Small intestine (tissue), 7 donors: ENCODE measurements at regions not wholly inside any gene's neighbourhood (a gene's known extent, or its start where the extent isn't known, plus 50 kb on each side); places are given as distances from the start of the nearest gene placed in this dataset.

Source experiments
- DNase-seq, 2 donors: peaks; one replicate each; pipeline versions ENCODE4 v3.0.0 to v3.0.0-alpha.2; 2013
- FAIRE-seq: peaks from 2 replicates; lab custom pipeline; 2012; peaks lifted over from hg19 to GRCh38; lab: Jason Lieb, UNC
- H3K27ac ChIP-seq, 3 donors: one replicate each; pipeline ENCODE4 v1.5.1; 2013; ENCODE audit warnings: low read length in 2 of 3, mild to moderate bottlenecking in 2 of 3, control low read depth in 1 of 3, inconsistent platforms in 1 of 3, low read depth in 1 of 3, moderate library complexity in 1 of 3
- H3K27me3 ChIP-seq, 3 donors: one replicate each; pipeline ENCODE4 v1.6.1; 2013; ENCODE audit warnings: low read length in 3 of 3, inconsistent platforms in 1 of 3; ENCODE audit not compliant: control insufficient read depth in 3 of 3, insufficient read depth in 3 of 3
- H3K36me3 ChIP-seq, 3 donors: one replicate each; pipeline ENCODE4 v1.6.1; 2013; ENCODE audit warnings: low read length in 3 of 3, inconsistent platforms in 1 of 3, low read depth in 1 of 3, mild to moderate bottlenecking in 1 of 3, moderate library complexity in 1 of 3; ENCODE audit not compliant: control insufficient read depth in 3 of 3, insufficient read depth in 2 of 3
- H3K4me1 ChIP-seq, 3 donors: one replicate each; pipeline ENCODE4 v1.6.1; 2013; ENCODE audit warnings: low read length in 2 of 3, inconsistent platforms in 1 of 3, low read depth in 1 of 3, mild to moderate bottlenecking in 1 of 3, moderate library complexity in 1 of 3; ENCODE audit not compliant: control insufficient read depth in 3 of 3, insufficient read depth in 2 of 3
- H3K4me3 ChIP-seq, 3 donors: one replicate each; pipeline ENCODE4 v1.5.1; 2013; ENCODE audit warnings: low read length in 3 of 3, control low read depth in 1 of 3, inconsistent platforms in 1 of 3, low read depth in 1 of 3, mild to moderate bottlenecking in 1 of 3, moderate library complexity in 1 of 3
- H3K9me3 ChIP-seq, 2 donors: one replicate each; pipeline ENCODE4 v1.6.1; 2013; ENCODE audit warnings: low read depth in 1 of 2, low read length in 1 of 2; ENCODE audit not compliant: control insufficient read depth in 2 of 2, insufficient read depth in 1 of 2
- WGBS, 3 donors: extraction: QIAGEN DNeasy Blood & Tissue Kit; methylation state at CpG; one replicate each; pipeline ENCODE4 v1.1.7; 2013; 5-methylcytosine and 5-hydroxymethylcytosine counted together
- donor health status: healthy with polysubstance abuse.
- donor health status: control.
- donor health status: control.
- donor health status: Bipolar disorder and iron deficiency.
- donor health status: healthy.

DNA sequence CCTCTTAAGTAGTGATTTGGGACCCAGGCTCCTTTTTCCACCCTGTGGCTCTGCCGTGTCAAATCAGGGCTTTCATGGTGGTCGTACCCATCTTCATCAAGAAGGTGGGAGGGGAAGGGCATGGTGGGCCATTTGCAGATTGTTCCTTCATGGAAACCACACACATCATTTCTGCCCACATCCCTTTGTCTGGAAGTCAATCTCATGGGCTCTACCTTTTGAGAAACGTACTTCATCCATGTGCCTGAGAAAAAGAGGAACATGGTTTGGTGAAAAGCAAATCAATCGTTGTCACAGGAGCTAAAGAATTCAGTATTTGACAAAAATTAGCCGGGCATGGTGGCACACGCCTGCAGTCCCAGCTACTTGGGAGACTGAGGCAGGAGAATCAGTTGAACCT lies 233.4 kb downstream of the FOXO1 start:
- 78 to 88% (median 81%) methylated on average over 6 of the region's 6 CpGs for WGBS, 3 donors
- no peak for FAIRE-seq
- peaks cover 0 to 5% (median 2%) of the 10 kb centered on the region in 3 donors for H3K4me1 ChIP-seq

DNA sequence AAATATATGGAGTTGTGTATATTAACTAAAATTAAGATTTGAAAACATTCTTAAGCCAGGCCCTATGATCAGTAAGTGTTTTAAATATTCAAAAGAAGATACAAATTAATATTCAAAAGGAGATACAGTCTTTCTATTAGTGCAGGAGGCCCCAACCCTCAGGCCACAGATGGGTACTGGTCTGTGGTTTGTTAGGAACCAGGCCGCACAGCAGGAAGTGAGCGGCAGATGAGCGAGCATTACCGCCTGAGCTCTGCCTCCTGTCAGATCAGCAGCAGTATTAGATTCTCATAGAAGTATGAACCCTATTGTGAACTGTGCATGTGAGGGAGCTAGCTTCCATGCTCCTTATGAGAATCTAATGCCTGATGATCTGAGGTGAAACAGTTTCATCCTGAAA lies 232.9 kb downstream of the FOXO1 start:
- no peaks in the 10 kb centered on the region for H3K36me3 ChIP-seq
- H3K4me1 ChIP-seq, result peaks cover 0 to 5% (median 2%) of the 10 kb centered on the region in 3 donors
- 74 to 87% (median 77%) methylated on average over 4 of the region's 4 CpGs for WGBS, 3 donors
- DNase-seq (peak in 1 of 2 donors; percentile 42), FAIRE-seq (no peak)
- no peak overlapping the region for H3K4me3 ChIP-seq
- no peaks in the 10 kb centered on the region for H3K9me3 ChIP-seq
- H3K27ac ChIP-seq, result no peak overlapping the region
- no peaks in the 10 kb centered on the region for H3K27me3 ChIP-seq

More for the DNA sequence above, 233.4 kb downstream of the FOXO1 start:
- H3K9me3 ChIP-seq, result no peaks in the 10 kb centered on the region
- H3K36me3 ChIP-seq, result no peaks in the 10 kb centered on the region
- H3K27me3 ChIP-seq, result no peaks in the 10 kb centered on the region
- no peak overlapping the region for H3K4me3 ChIP-seq
- no peak for DNase-seq
- H3K27ac ChIP-seq, result no peak overlapping the region

DNA sequence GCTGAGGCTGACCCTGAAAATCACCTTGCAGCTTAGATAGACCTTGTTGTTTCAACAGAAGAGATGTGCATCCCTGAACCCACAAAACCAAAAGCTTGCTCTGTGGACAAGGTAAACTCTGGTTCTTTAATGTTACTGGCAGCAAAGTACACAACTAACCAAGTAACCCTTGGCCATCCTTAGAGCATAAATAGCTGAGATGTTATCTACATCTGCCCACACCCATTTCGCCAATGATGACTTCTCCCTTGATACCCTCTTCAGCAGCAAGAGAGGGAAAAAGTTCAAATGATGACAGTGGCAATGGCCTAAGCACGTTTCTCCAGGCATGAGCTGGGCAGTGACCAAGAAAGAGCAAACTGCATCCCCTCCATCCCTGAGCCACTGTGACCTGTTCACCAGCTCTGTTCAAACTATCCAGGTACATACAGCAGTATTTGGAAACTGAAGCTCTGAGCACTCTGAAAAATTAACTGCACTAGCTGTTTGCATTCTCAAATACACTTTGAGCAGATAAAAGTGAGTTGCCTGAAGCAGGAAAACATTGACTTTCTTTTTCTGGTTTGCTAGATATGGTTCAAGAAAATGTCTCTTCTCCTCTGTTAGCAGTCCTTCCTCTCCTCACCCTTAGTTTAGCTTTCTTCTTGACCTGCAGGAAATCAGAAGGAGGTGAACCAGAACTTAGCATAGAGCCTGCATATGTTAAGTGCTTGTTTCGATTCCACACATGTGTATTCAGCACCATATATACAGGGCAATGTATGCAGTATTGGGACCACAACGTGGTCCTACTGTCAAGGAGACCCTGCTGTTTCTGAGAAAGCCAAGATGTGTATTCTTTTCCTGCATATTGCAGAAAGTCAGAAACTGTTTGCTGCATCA lies 231.7 kb downstream of the FOXO1 start:
- peak overlapping the region in 1 of 3 donors; percentile 57 for H3K27ac ChIP-seq
- H3K27me3 ChIP-seq, result no peaks in the 10 kb centered on the region
- DNase-seq (peak in 1 of 2 donors; percentile 70), FAIRE-seq (no peak)
- WGBS, 3 donors, result 54 to 74% (median 58%) methylated on average over 4 of the region's 4 CpGs
- no peak overlapping the region for H3K4me3 ChIP-seq
- peaks cover 0 to 7% (median 2%) of the 10 kb centered on the region in 3 donors for H3K4me1 ChIP-seq
- H3K9me3 ChIP-seq, result no peaks in the 10 kb centered on the region
- no peaks in the 10 kb centered on the region for H3K36me3 ChIP-seq

DNA sequence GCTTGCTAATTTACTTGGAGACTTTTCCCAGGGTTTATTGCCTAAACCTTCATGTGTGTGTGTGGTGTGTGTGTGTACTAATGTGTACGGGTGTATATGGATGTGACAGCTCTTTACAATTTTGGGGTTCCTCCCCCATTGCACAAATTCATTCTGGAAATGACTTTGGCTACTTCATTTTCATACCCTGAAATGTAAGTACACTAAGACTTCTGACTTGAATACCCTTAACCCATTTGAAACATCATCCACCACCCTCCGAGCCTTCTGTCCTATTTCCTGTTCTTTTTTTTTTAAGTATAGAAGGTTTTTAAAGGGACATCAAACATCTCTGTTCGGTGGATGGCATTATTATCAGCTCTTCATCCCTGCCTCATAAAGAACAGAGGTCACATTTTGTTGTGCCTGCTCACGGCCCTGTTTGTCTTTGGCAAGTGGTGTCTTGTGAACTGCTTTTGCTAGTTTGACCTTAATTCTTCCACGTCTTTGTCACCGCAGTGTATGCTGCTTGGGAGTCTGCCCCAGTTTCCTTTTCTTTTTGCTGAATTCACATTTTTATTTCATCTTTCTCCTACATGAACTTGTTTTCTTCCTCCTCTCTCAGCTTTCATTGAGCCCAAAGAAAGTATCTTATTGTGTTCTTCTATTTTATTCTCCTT lies 228.3 kb downstream of the FOXO1 start:
- no peak for FAIRE-seq
- Histone ChIP-seq H3K27me3 (no peaks in the 10 kb centered on the region), H3K27ac (peak overlapping the region in 1 of 3 donors; percentile 42), H3K4me3 (no peak overlapping the region), H3K36me3 (no peaks in the 10 kb centered on the region), H3K4me1 (peaks cover 0 to 7% (median 2%) of the 10 kb centered on the region in 3 donors), H3K9me3 (peaks cover 0 to 4% of the 10 kb centered on the region in 2 donors)
- DNase-seq, result peak in 1 of 2 donors; percentile 18
- 47 to 66% (median 56%) methylated on average over 6 of the region's 6 CpGs for WGBS, 3 donors

DNA sequence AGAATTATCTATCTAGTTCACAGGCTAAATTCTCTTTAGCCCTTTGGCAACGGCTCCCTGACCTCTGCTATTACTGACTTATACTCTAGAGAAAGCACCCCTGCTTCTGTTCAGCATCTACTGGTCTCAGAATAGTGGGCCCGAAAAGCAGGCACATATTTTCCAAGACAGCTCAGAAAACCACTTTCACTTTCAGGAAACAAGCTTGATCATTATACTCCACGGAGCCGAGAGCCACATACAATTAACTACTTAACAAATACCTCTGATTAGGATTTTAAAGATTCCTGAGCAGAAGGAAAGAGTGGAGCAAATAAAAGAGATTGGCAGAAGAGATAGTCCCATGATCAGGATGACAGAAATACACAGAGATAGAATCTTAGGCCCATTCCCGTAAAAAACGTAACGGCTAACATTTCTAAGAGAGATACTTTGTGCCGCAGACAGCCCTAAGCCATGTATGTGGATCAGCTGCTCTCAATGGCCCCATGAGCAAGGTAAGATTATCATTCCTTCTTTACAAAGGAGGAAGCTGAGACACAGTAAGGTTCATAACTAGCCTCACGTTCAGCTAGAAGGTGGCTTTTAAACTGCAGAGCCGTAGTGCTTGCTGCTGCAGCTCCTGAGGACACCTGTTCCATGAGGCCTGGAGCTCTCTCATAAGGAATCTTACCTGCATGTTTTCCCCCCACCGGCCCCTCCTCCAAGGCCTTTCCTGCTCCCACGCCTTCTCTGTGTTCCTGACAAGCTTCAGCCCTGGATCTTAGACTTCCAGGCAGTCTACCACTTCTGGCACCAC lies 227.2 kb downstream of the FOXO1 start:
- Histone ChIP-seq H3K9me3 (peaks cover 0 to 4% of the 10 kb centered on the region in 2 donors), H3K4me3 (no peak overlapping the region), H3K27ac (peak overlapping the region in 1 of 3 donors; percentile 64), H3K27me3 (no peaks in the 10 kb centered on the region), H3K36me3 (no peaks in the 10 kb centered on the region), H3K4me1 (peaks cover 0 to 7% (median 2%) of the 10 kb centered on the region in 3 donors)
- DNase-seq (peak in 1 of 2 donors; percentile 54), FAIRE-seq (no peak)
- WGBS, 3 donors, result 41 to 59% (median 47%) methylated on average over 12 of the region's 12 CpGs

DNA sequence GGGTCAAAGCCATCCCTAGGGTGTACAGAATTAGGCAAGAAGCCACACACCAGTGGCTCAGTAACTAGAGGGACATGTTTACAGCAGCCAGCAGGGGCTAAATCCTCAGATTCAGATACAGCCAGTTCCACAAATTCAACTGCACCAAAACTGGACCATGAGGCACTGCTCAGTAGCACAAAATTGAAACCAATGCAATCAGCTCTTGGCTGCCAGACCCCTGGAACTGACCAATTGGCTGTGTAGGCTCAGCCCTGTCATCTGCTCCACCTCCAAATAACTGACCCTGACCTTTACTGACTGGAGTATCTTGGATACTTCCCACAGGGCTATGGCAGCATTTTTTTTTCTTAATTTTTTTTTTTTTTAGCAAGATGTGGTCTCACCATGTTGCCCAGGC lies 226.5 kb downstream of the FOXO1 start:
- Histone ChIP-seq H3K27me3 (no peaks in the 10 kb centered on the region), H3K4me1 (peaks cover 0 to 5% (median 0%) of the 10 kb centered on the region in 3 donors), H3K27ac (peak overlapping the region in 1 of 3 donors; percentile 64), H3K36me3 (no peaks in the 10 kb centered on the region), H3K9me3 (peaks cover 0 to 4% of the 10 kb centered on the region in 2 donors), H3K4me3 (no peak overlapping the region)
- no peak for DNase-seq
- FAIRE-seq, result no peak

DNA sequence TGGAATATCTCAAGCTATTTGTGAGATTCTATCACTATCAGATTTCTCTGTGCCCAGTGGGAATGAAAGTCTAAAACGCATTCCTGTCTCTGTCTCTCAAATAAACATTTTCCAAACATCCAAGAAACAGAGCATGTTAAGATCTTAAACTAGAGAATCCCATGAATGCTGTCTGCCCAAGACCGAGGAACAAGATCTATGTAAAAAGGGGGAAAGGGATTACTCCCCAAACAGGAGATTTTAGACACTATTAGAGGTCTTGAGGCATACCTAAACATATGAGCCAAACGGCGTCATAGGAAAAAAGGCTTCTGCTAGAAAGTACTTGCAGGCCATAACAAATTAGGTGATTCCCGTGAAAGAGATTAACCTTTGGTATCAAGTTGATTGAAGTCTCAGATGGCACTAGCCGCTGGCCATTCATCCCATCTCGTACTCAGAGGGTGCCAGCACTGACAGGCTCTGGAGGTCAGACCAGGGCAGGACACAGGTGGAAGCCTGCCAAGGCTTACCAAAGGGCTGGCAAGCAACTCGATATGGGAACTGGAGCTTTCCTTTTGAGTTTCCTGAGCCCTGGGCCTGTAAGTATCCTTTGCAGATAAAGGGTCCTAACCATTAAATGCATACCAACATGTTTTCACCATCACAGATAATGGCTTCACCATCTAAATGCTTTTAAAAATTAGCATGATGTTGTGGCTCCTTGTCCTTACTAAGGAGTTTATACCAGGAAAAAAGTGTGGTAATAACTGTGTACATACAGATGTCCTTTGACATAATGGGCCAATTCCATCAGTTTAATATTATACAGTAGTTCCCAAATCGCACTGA lies 225.2 kb downstream of the FOXO1 start:
- Histone ChIP-seq H3K27me3 (peaks cover 0 to 3% (median 0%) of the 10 kb centered on the region in 3 donors), H3K4me1 (peaks cover 0 to 5% (median 0%) of the 10 kb centered on the region in 3 donors), H3K9me3 (peaks cover 0 to 4% of the 10 kb centered on the region in 2 donors), H3K27ac (peak overlapping the region in 2 of 3 donors; percentile 13 to 39), H3K4me3 (no peak overlapping the region), H3K36me3 (no peaks in the 10 kb centered on the region)
- peak in 1 of 2 donors; percentile 84 for DNase-seq
- WGBS, 3 donors, result 20 to 43% (median 39%) methylated on average over 9 of the region's 9 CpGs
- no peak for FAIRE-seq
